ENCODE measurements at regions not wholly inside any gene's neighbourhood (a gene's known extent, or its start where the extent isn't known, plus 50 kb on each side); places are given as distances from the start of the nearest gene placed in this dataset.

- TF ChIP-seq ZNF331 (CRISPR knock-in tag; IDR thresholded peaks at IDR 0.05; ENCODE audit: low read depth) (no peak), EZH2 (IDR thresholded peaks at IDR 0.05; ENCODE audit: low read depth, unreplicated experiment) (no peak)
Observed at GRCh38 chr13:103996733-103997132, 930.5 kb upstream of the SLC10A2 start (continued).

- no peak for TF ChIP-seq STAT1 (IDR thresholded peaks at IDR 0.05; ENCODE audit: unreplicated experiment)
- TF ChIP-seq ZNF114 (CRISPR knock-in tag; IDR thresholded peaks at IDR 0.05): no peak
- TF ChIP-seq JUNB (IDR thresholded peaks at IDR 0.05; ENCODE audit: unreplicated experiment): no peak
- TF ChIP-seq POLR2AphosphoS5 (IDR thresholded peaks at IDR 0.05; ENCODE audit: low read depth): no peak
- no peak for TF ChIP-seq ZNF331 (CRISPR knock-in tag; IDR thresholded peaks at IDR 0.05; ENCODE audit: low read depth)
- no peak for TF ChIP-seq CTCF (conservative IDR thresholded peaks at IDR 0.05; ENCODE audit: low read depth in 2 of 2)
- TF ChIP-seq CREB1 (CRISPR knock-in tag; IDR thresholded peaks at IDR 0.05; ENCODE audit: low read depth): no peak
- no peak for TF ChIP-seq EZH2 (IDR thresholded peaks at IDR 0.05; ENCODE audit: low read depth, unreplicated experiment)
- H3K36me3 Mint-ChIP-seq (ENCODE audit: low read depth): no peaks in the 10 kb centered on the region
Observed at GRCh38 chr13:103983948-103984347, 917.7 kb upstream of the SLC10A2 start.

GRCh38 chr13:103976371-103976770 lies 910.2 kb upstream of the SLC10A2 start:
- no peaks in the 10 kb centered on the region for H3K4me1 Mint-ChIP-seq
- H3K36me3 Mint-ChIP-seq (ENCODE audit: low read depth): no peaks in the 10 kb centered on the region
- H3K4me3 Mint-ChIP-seq: no peak overlapping the region
- Histone ChIP-seq H3K4me3 (no peak overlapping the region), H3K4me2 (no peak overlapping the region), H3K4me1 (ENCODE audit: insufficient read depth) (no peaks in the 10 kb centered on the region), H2AFZ (no peak overlapping the region), H3K9me2 (ENCODE audit: insufficient read depth) (no peaks in the 10 kb centered on the region), H3K36me3 (ENCODE audit: insufficient read depth) (no peaks in the 10 kb centered on the region), H4K20me1 (replicated peaks; ENCODE audit: insufficient read depth) (no peaks in the 10 kb centered on the region), H3F3A (replicated peaks; ENCODE audit: low read depth) (no peaks in the 10 kb centered on the region), H3K27me3 (ENCODE audit: insufficient read depth) (no peaks in the 10 kb centered on the region), H3K27ac (ENCODE audit: low read depth) (no peak overlapping the region), H3K79me2 (replicated peaks; ENCODE audit: insufficient read depth) (no peaks in the 10 kb centered on the region)
- ATAC-seq (no peak), DNase-seq (ENCODE audit: low spot score) (no peak)
- H3K9me3 Mint-ChIP-seq: no peaks in the 10 kb centered on the region; the same call in 2 of the 3 replicates
- H3K27me3 Mint-ChIP-seq (ENCODE audit: insufficient read depth, low read depth, poor library complexity): peaks cover 2% of the 10 kb centered on the region
- no peak overlapping the region for H3K27ac Mint-ChIP-seq
- TF ChIP-seq STAT1 (IDR thresholded peaks at IDR 0.05; ENCODE audit: unreplicated experiment) (no peak), ZNF114 (CRISPR knock-in tag; IDR thresholded peaks at IDR 0.05) (no peak), ETS1 (IDR thresholded peaks at IDR 0.05) (no peak), JUNB (IDR thresholded peaks at IDR 0.05; ENCODE audit: unreplicated experiment) (no peak), NANOG (IDR thresholded peaks at IDR 0.05; ENCODE audit: borderline replicate concordance) (no peak), ZNF462 (CRISPR knock-in tag; IDR thresholded peaks at IDR 0.05) (no peak), EZH2 (IDR thresholded peaks at IDR 0.05; ENCODE audit: low read depth, unreplicated experiment) (no peak)

More at GRCh38 chr13:103983948-103984347, 917.7 kb upstream of the SLC10A2 start:
- H4K20me1 ChIP-seq (replicated peaks; ENCODE audit: insufficient read depth): no peaks in the 10 kb centered on the region
- Mint-ChIP-seq H3K4me3 (no peak overlapping the region), H3K9me3 (no peaks in the 10 kb centered on the region), H3K27ac (no peak overlapping the region), H3K27me3 (ENCODE audit: insufficient read depth, low read depth, poor library complexity) (peaks cover 5% of the 10 kb centered on the region), H3K4me1 (no peaks in the 10 kb centered on the region; the same call in 2 of the 3 replicates)
- H3K4me1 ChIP-seq (ENCODE audit: insufficient read depth): no peaks in the 10 kb centered on the region
- no peaks in the 10 kb centered on the region for H3F3A ChIP-seq (replicated peaks; ENCODE audit: low read depth)
- H3K27ac ChIP-seq (ENCODE audit: low read depth): no peak overlapping the region
- H2AFZ ChIP-seq: no peak overlapping the region
- no peaks in the 10 kb centered on the region for H3K9me2 ChIP-seq (ENCODE audit: insufficient read depth)
- no peaks in the 10 kb centered on the region for H3K36me3 ChIP-seq (ENCODE audit: insufficient read depth)
- no peak for DNase-seq (ENCODE audit: low spot score)
- no peaks in the 10 kb centered on the region for H3K79me2 ChIP-seq (replicated peaks; ENCODE audit: insufficient read depth)
- no peak overlapping the region for H3K4me3 ChIP-seq
- no peaks in the 10 kb centered on the region for H3K27me3 ChIP-seq (ENCODE audit: insufficient read depth)
- no peak for ATAC-seq
- no peak overlapping the region for H3K4me2 ChIP-seq

All from GM23338 (cell line).